ENCODE measurements at regions not wholly inside any gene's neighbourhood (a gene's known extent, or its start where the extent isn't known, plus 50 kb on each side); places are given as distances from the start of the nearest gene placed in this dataset.

- TF ChIP-seq CTCF (IDR thresholded peaks at IDR 0.05) (no peak), POLR2AphosphoS5 (IDR thresholded peaks at IDR 0.05) (no peak), POLR2A (IDR thresholded peaks at IDR 0.05) (no peak)
These were observed 889.7 kb upstream of the API5 start for GRCh38 chr11:42422090-42422489.

Data from gastroesophageal sphincter (tissue), 3 donors.